Omental fat pad (tissue), 3 donors: ENCODE measurements at regions not wholly inside any gene's neighbourhood (a gene's known extent, or its start where the extent isn't known, plus 50 kb on each side); places are given as distances from the start of the nearest gene placed in this dataset.

ENCODE experiments used
- ATAC-seq: fragments of 150-250 bp; one replicate; pipeline ENCODE4 v1.9.1; 2016; ENCODE audit warnings: mild to moderate bottlenecking, moderate library complexity; ENCODE audit not compliant: low FRiP score
- DNase-seq: peaks from one replicate; pipeline ENCODE4 v3.0.0-alpha.2; 2019; ENCODE audit warnings: low spot score
- TF ChIP-seq, protein P1 (sequence below), 3 donors: fragments of 450-650 bp; IDR thresholded peaks; one replicate each; pipeline ENCODE4 v1.5.1; 2016 to 2017; ENCODE audit warnings: antibody characterized with exemption in 3 of 3, mild to moderate bottlenecking in 3 of 3, moderate library complexity in 2 of 3

DNA sequence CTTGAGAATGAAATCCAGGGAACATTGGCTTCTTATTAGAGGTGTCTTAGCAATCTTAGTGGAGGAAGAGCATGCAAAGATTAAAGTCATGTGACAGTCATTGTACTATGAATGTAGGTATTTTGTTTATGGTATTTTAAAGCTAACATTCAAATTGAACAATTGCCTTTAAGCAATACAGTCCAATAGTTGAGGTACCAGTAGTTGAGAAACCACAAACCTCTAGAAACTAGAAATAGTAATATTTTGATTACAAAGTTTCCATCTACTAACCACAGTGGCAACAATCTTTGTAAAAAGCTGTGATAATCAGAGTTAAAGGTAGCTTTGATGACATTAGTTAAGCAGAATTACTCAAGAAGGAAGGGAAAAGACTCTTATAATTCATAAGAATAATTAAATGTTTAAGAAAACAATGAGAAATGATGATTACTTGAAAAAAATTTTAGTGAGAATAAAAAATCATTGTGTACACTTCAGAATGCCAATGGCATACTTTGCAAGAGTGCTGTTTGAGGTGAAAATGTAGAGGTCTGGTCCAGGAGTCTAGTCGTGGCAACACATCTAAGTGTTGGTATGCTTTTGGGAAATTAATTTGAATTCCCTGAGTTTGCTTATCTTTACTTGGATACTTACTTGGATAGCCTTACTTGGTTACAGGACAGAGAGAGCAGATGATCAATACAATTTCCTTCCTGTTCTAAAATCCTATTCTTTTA is 104.9 kb upstream of the PTGFR start:
- DNase-seq (no peak), ATAC-seq (no peak)
- TF ChIP-seq, protein P1, sequence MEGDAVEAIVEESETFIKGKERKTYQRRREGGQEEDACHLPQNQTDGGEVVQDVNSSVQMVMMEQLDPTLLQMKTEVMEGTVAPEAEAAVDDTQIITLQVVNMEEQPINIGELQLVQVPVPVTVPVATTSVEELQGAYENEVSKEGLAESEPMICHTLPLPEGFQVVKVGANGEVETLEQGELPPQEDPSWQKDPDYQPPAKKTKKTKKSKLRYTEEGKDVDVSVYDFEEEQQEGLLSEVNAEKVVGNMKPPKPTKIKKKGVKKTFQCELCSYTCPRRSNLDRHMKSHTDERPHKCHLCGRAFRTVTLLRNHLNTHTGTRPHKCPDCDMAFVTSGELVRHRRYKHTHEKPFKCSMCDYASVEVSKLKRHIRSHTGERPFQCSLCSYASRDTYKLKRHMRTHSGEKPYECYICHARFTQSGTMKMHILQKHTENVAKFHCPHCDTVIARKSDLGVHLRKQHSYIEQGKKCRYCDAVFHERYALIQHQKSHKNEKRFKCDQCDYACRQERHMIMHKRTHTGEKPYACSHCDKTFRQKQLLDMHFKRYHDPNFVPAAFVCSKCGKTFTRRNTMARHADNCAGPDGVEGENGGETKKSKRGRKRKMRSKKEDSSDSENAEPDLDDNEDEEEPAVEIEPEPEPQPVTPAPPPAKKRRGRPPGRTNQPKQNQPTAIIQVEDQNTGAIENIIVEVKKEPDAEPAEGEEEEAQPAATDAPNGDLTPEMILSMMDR (IDR thresholded peaks at IDR 0.05): no peak

DNA sequence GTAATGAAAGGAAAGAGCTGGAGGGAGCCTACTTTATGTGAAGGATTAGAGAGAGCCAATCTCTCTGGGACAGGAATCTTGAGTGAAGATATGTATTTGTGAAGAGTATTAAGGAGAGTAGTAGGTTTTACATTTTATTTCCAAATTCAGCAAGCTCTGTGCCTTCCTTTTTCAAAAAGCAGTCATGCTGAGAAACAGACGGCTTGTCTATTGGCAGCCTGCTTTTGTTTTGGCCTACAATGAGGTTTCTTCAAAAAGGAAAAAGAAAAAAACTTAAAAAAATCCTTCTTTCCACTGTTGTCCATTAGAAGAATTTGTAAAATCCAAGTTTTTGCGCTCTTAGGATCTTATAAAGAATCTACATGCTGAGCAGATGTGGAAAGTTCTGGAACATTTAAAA is 103.6 kb upstream of the PTGFR start:
- ATAC-seq: no peak
- no peak for DNase-seq
- TF ChIP-seq, protein P1 (IDR thresholded peaks at IDR 0.05): no peak

DNA sequence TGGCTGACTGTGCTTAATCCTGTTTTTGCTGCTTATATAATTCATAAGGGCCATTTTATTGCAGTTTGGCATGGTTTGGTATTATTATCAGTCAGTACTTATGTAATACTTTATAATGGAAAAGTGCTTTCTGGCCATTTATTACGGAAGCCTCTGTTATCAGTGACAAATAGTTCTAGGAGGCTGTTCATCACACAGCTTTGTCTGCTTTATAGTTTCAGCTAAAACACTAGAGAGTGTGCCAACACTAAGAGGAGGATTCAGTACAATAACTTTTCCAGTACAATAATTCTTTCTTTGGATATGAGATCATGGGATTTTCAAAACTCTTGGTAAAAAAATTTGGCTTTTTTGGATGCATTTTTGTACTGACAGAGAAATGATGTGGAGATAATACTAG is 102.9 kb upstream of the PTGFR start:
- DNase-seq (no peak), ATAC-seq (peak; percentile 83)
- TF ChIP-seq, protein P1 (IDR thresholded peaks at IDR 0.05): no peak

DNA sequence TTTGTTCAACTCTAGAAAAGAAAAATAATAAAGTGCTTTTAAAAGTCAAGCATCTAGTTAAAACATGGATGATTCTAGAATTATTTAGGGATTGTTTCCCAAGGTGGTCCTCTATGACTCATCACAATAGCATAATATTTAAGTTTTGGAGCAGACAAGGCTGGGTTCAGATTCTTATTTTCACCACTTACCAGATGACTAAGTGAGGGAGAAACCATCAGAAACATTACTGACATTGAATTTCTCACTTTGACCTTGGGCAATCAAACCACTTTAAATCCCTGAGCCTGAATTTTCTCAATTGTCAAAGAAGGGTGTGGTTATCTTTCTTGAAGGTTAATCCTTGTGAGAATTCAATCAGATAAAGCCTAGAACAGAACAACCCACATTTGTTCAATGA is 102.5 kb upstream of the PTGFR start:
- TF ChIP-seq, protein P1 (IDR thresholded peaks at IDR 0.05): no peak
- peak; percentile 72 for ATAC-seq
- DNase-seq: no peak

DNA sequence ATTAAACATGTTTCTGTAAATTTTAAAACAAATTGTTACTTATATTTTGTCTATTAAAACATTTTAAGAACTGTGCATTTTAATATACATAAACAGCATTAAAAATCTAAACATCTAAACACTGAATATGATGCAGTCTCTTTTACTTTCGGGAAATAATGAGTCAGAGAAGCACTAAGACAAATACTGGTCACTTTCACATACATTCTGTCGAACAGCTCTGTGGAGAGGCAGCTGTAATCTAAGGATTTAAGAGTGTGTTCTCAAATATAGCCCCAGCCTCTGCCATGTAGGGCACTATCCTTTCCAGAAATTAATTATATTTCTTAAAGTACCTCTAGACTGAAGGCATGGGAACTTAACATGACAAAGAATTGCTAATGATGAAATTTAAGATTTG is 89.6 kb upstream of the PTGFR start:
- no peak for DNase-seq
- TF ChIP-seq, protein P1 (IDR thresholded peaks at IDR 0.05): no peak
- no peak for ATAC-seq

DNA sequence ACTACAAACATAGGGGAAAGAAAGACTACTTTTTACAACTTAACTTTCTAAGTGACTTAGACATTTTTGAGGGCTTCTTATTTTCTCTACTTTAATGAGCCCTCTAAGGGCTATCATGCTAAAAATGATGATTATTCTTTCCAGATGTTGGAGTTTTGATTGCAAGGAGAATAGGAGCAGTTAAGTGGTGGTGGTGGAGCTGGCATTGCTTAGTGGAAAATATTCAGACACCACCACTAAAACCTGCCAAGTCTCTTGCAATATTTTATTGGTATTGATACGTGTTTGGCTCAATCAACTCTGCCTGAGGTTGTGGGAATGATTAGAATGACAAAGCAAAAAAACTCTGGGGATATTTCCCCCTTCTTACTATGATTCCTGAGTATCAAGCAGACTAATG is 82.6 kb upstream of the PTGFR start:
- no peak for DNase-seq
- TF ChIP-seq, protein P1 (IDR thresholded peaks at IDR 0.05): no peak
- no peak for ATAC-seq

DNA sequence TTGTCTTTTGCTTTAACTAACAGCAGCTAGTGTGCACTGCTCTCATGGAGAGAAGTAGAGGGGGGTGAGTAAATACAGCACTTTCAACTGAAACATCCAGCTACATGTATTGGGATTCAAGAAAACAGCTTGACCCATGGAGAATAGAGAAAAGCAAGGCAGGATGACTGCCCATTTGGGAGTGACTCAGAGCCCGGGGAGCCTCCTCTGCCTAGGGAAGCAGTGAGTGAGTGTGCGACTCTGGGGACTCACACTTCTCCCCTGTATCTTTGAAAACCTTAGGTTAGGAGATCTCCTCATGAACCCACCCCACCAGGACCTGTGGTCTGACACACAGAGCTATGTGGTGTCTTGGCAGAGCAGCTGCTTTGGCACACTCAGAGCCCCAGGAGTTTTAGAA is 82.0 kb upstream of the PTGFR start:
- DNase-seq: no peak
- no peak for ATAC-seq
- TF ChIP-seq, protein P1 (IDR thresholded peaks at IDR 0.05): no peak
